ENCODE measurements at regions not wholly inside any gene's neighbourhood (a gene's known extent, or its start where the extent isn't known, plus 50 kb on each side); places are given as distances from the start of the nearest gene placed in this dataset.
A peak's percentile ranks its signal among the peaks of the same experiment; 100 is the strongest.

- no peak for DNase-seq
- Histone ChIP-seq H3K27ac (ENCODE audit: low read length) (no peak overlapping the region), H3K27me3 (ENCODE audit: control insufficient read depth, insufficient read depth) (no peaks in the 10 kb centered on the region), H3K9me3 (ENCODE audit: control insufficient read depth, low read length) (no peaks in the 10 kb centered on the region), H3K4me3 (ENCODE audit: low read length) (no peak overlapping the region), H3K4me1 (ENCODE audit: control insufficient read depth, insufficient read depth, low read length) (no peaks in the 10 kb centered on the region)
- ATAC-seq = no peak
- intact Hi-C loops (cut with DNase I) = no loop called here
- 21% methylated on average over 4 of the region's 4 CpGs for WGBS
These were observed 385.9 kb downstream of the EMP1 start for GRCh38 chr12:13582421-13582820.

GRCh38 chr12:13581031-13581430, 384.5 kb downstream of the EMP1 start:
- no peak overlapping the region for H3K4me3 ChIP-seq (ENCODE audit: low read length)
- ATAC-seq (no peak), DNase-seq (no peak)
- no peaks in the 10 kb centered on the region for H3K4me1 ChIP-seq (ENCODE audit: control insufficient read depth, insufficient read depth, low read length)
- intact Hi-C loops (cut with DNase I) = no loop called here
- H3K27ac ChIP-seq (ENCODE audit: low read length) = no peak overlapping the region
- H3K9me3 ChIP-seq (ENCODE audit: control insufficient read depth, low read length) = no peaks in the 10 kb centered on the region
- no peaks in the 10 kb centered on the region for H3K27me3 ChIP-seq (ENCODE audit: control insufficient read depth, insufficient read depth)

GRCh38 chr12:13580206-13580605, 383.7 kb downstream of the EMP1 start:
- Histone ChIP-seq H3K4me3 (ENCODE audit: low read length) (no peak overlapping the region), H3K27me3 (ENCODE audit: control insufficient read depth, insufficient read depth) (no peaks in the 10 kb centered on the region), H3K27ac (ENCODE audit: low read length) (no peak overlapping the region), H3K4me1 (ENCODE audit: control insufficient read depth, insufficient read depth, low read length) (no peaks in the 10 kb centered on the region), H3K9me3 (ENCODE audit: control insufficient read depth, low read length) (no peaks in the 10 kb centered on the region)
- ATAC-seq (no peak), DNase-seq (no peak)
- intact Hi-C loops (cut with DNase I) = no loop called here
- WGBS = 87% methylated on average over 1 of the region's 1 CpG

GRCh38 chr12:13576935-13577500, 380.5 kb downstream of the EMP1 start:
- Histone ChIP-seq H3K4me1 (ENCODE audit: control insufficient read depth, insufficient read depth, low read length) (no peaks in the 10 kb centered on the region), H3K9me3 (ENCODE audit: control insufficient read depth, low read length) (no peaks in the 10 kb centered on the region), H3K27me3 (ENCODE audit: control insufficient read depth, insufficient read depth) (no peaks in the 10 kb centered on the region), H3K27ac (ENCODE audit: low read length) (no peak overlapping the region), H3K4me3 (ENCODE audit: low read length) (no peak overlapping the region)
- 89% methylated on average over 3 of the region's 3 CpGs for WGBS
- ATAC-seq = no peak
- intact Hi-C loops (cut with DNase I) = no loop called here
- DNase-seq = no peak

- Histone ChIP-seq H3K27ac (ENCODE audit: low read length) (no peak overlapping the region), H3K27me3 (ENCODE audit: control insufficient read depth, insufficient read depth) (no peaks in the 10 kb centered on the region), H3K4me1 (ENCODE audit: control insufficient read depth, insufficient read depth, low read length) (no peaks in the 10 kb centered on the region), H3K9me3 (ENCODE audit: control insufficient read depth, low read length) (no peaks in the 10 kb centered on the region), H3K4me3 (ENCODE audit: low read length) (no peak overlapping the region)
- DNase-seq (no peak), ATAC-seq (no peak)
- 52% methylated on average over 3 of the region's 3 CpGs for WGBS
- intact Hi-C loops (cut with DNase I) = no loop called here
These were observed 377.3 kb downstream of the EMP1 start for GRCh38 chr12:13573698-13574321.

- Histone ChIP-seq H3K27ac (ENCODE audit: low read length) (no peak overlapping the region), H3K9me3 (ENCODE audit: control insufficient read depth, low read length) (no peaks in the 10 kb centered on the region), H3K4me1 (ENCODE audit: control insufficient read depth, insufficient read depth, low read length) (no peaks in the 10 kb centered on the region), H3K27me3 (ENCODE audit: control insufficient read depth, insufficient read depth) (no peaks in the 10 kb centered on the region), H3K4me3 (ENCODE audit: low read length) (no peak overlapping the region)
- intact Hi-C loops (cut with DNase I) = no loop called here
- DNase-seq (no peak), ATAC-seq (no peak)
- WGBS = 82% methylated on average over 2 of the region's 2 CpGs
These were observed 374.5 kb downstream of the EMP1 start for GRCh38 chr12:13571035-13571434.

GRCh38 chr12:13570005-13570694, 373.6 kb downstream of the EMP1 start:
- Histone ChIP-seq H3K27me3 (ENCODE audit: control insufficient read depth, insufficient read depth) (no peaks in the 10 kb centered on the region), H3K4me1 (ENCODE audit: control insufficient read depth, insufficient read depth, low read length) (no peaks in the 10 kb centered on the region), H3K27ac (ENCODE audit: low read length) (no peak overlapping the region), H3K4me3 (ENCODE audit: low read length) (no peak overlapping the region), H3K9me3 (ENCODE audit: control insufficient read depth, low read length) (no peaks in the 10 kb centered on the region)
- no peak for ATAC-seq
- no peak for DNase-seq
- WGBS = 69% methylated on average over 1 of the region's 1 CpG
- intact Hi-C loops (cut with DNase I) = no loop called here

- no peak overlapping the region for H3K27ac ChIP-seq (ENCODE audit: low read length)
- no peaks in the 10 kb centered on the region for H3K9me3 ChIP-seq (ENCODE audit: control insufficient read depth, low read length)
- no peaks in the 10 kb centered on the region for H3K4me1 ChIP-seq (ENCODE audit: control insufficient read depth, insufficient read depth, low read length)
- intact Hi-C loops (cut with DNase I) = no loop called here
- H3K4me3 ChIP-seq (ENCODE audit: low read length) = no peak overlapping the region
- ATAC-seq = no peak
- DNase-seq = no peak
- H3K27me3 ChIP-seq (ENCODE audit: control insufficient read depth, insufficient read depth) = no peaks in the 10 kb centered on the region
These were observed 369.8 kb downstream of the EMP1 start for GRCh38 chr12:13566292-13566691.

- DNase-seq (no peak), ATAC-seq (no peak)
- Histone ChIP-seq H3K27ac (ENCODE audit: low read length) (no peak overlapping the region), H3K9me3 (ENCODE audit: control insufficient read depth, low read length) (no peaks in the 10 kb centered on the region), H3K4me3 (ENCODE audit: low read length) (no peak overlapping the region), H3K4me1 (ENCODE audit: control insufficient read depth, insufficient read depth, low read length) (no peaks in the 10 kb centered on the region), H3K27me3 (ENCODE audit: control insufficient read depth, insufficient read depth) (no peaks in the 10 kb centered on the region)
- intact Hi-C loops (cut with DNase I) = no loop called here
- 92% methylated on average over 21 of the region's 21 CpGs for WGBS
These were observed 367.8 kb downstream of the EMP1 start for GRCh38 chr12:13564266-13564810.

GRCh38 chr12:13563743-13564125, 367.2 kb downstream of the EMP1 start:
- Histone ChIP-seq H3K9me3 (ENCODE audit: control insufficient read depth, low read length) (no peaks in the 10 kb centered on the region), H3K27me3 (ENCODE audit: control insufficient read depth, insufficient read depth) (no peaks in the 10 kb centered on the region), H3K27ac (ENCODE audit: low read length) (no peak overlapping the region), H3K4me1 (ENCODE audit: control insufficient read depth, insufficient read depth, low read length) (no peaks in the 10 kb centered on the region), H3K4me3 (ENCODE audit: low read length) (no peak overlapping the region)
- WGBS = 97% methylated on average over 29 of the region's 29 CpGs
- no peak for ATAC-seq
- intact Hi-C loops (cut with DNase I) = no loop called here
- no peak for DNase-seq

GRCh38 chr12:13562915-13563742, 366.6 kb downstream of the EMP1 start:
- no peak for ATAC-seq
- DNase-seq = peak in 2 of 3 donors; percentile 36 to 39
- intact Hi-C loops (cut with DNase I) = no loop called here
- no peaks in the 10 kb centered on the region for H3K4me1 ChIP-seq (ENCODE audit: control insufficient read depth, insufficient read depth, low read length)
- H3K27me3 ChIP-seq (ENCODE audit: control insufficient read depth, insufficient read depth) = no peaks in the 10 kb centered on the region
- WGBS = 95% methylated on average over 53 of the region's 53 CpGs
- no peaks in the 10 kb centered on the region for H3K9me3 ChIP-seq (ENCODE audit: control insufficient read depth, low read length)
- H3K4me3 ChIP-seq (ENCODE audit: low read length) = no peak overlapping the region
- no peak overlapping the region for H3K27ac ChIP-seq (ENCODE audit: low read length)

Measured in right cardiac atrium (tissue), 5 donors.